Astrocyte (in vitro differentiated cells and primary cell): ENCODE measurements at regions not wholly inside any gene's neighbourhood (a gene's known extent, or its start where the extent isn't known, plus 50 kb on each side); places are given as distances from the start of the nearest gene placed in this dataset.

Source experiments
- DNase-seq: peaks from one replicate; pipeline ENCODE4 v3.0.0-alpha.2; 2010; ENCODE audit warnings: low read depth
- FAIRE-seq: peaks from 2 replicates; lab custom pipeline; 2011; peaks lifted over from hg19 to GRCh38; lab: Jason Lieb, UNC
- H2AFZ ChIP-seq: 2 replicates; pipeline ENCODE4 v1.6.0; 2012; ENCODE audit warnings: low read depth, low read length, inconsistent platforms
- H3K27ac ChIP-seq: 2 replicates; pipeline ENCODE4 v1.5.1; 2011; ENCODE audit warnings: low read depth, low read length, inconsistent platforms
- H3K27me3 ChIP-seq: 2 replicates; pipeline ENCODE4 v1.6.0; 2011; ENCODE audit warnings: low read length, inconsistent platforms; ENCODE audit not compliant: insufficient read depth
- H3K36me3 ChIP-seq: 2 replicates; pipeline ENCODE4 v1.5.1; 2011; ENCODE audit warnings: low read length, inconsistent platforms; ENCODE audit not compliant: insufficient read depth
- H3K4me1 ChIP-seq: 2 replicates; pipeline ENCODE4 v1.5.1; 2011; ENCODE audit warnings: low read length, inconsistent platforms; ENCODE audit not compliant: insufficient read depth
- H3K4me2 ChIP-seq: 2 replicates; pipeline ENCODE4 v1.6.0; 2012; ENCODE audit warnings: low read length, inconsistent platforms
- H3K4me3 ChIP-seq: 2 replicates; pipeline ENCODE4 v1.5.1; 2011; ENCODE audit warnings: low read depth, mild to moderate bottlenecking, low read length, inconsistent platforms; ENCODE audit not compliant: insufficient read depth
- H3K79me2 ChIP-seq: 2 replicates; pipeline ENCODE4 v1.6.0; 2012; ENCODE audit warnings: mild to moderate bottlenecking, low read length, inconsistent platforms; ENCODE audit not compliant: insufficient read depth
- H3K9ac ChIP-seq: 2 replicates; pipeline ENCODE4 v1.6.0; 2012; ENCODE audit warnings: mild to moderate bottlenecking, low read length, inconsistent platforms
- H3K9me3 ChIP-seq: 2 replicates; pipeline ENCODE4 v1.5.1; 2012; ENCODE audit warnings: low read depth, mild to moderate bottlenecking, low read length, inconsistent platforms; ENCODE audit not compliant: insufficient read depth
- H4K20me1 ChIP-seq: 2 replicates; pipeline ENCODE4 v1.6.0; 2012; ENCODE audit warnings: low read length, inconsistent platforms; ENCODE audit not compliant: insufficient read depth
- H3K27ac Mint-ChIP-seq: one replicate; pipeline ENCODE4 v1.8.0; 2021; ENCODE audit warnings: mild to moderate bottlenecking, mixed read lengths; ENCODE audit not compliant: unreplicated experiment
- H3K27me3 Mint-ChIP-seq: one replicate; pipeline ENCODE4 v1.8.0; 2021; ENCODE audit warnings: low read depth, mixed read lengths; ENCODE audit not compliant: unreplicated experiment
- H3K36me3 Mint-ChIP-seq: one replicate; pipeline ENCODE4 v1.8.0; 2021; ENCODE audit warnings: low read depth, mixed read lengths; ENCODE audit not compliant: unreplicated experiment
- H3K4me1 Mint-ChIP-seq: one replicate; pipeline ENCODE4 v1.8.0; 2021; ENCODE audit warnings: low read depth, mixed read lengths; ENCODE audit not compliant: unreplicated experiment
- H3K4me3 Mint-ChIP-seq: one replicate; pipeline ENCODE4 v1.8.0; 2021; ENCODE audit warnings: mild to moderate bottlenecking, moderate library complexity, mixed read lengths; ENCODE audit not compliant: unreplicated experiment
- H3K9me3 Mint-ChIP-seq: one replicate; pipeline ENCODE4 v1.8.0; 2021; ENCODE audit warnings: mild to moderate bottlenecking, mixed read lengths; ENCODE audit not compliant: unreplicated experiment
- CTCF ChIP-seq: IDR thresholded peaks from 2 replicates; pipeline ENCODE4 v1.5.1; 2011; ENCODE audit warnings: low read depth, mild to moderate bottlenecking, inconsistent platforms, low read length, moderate library complexity; ENCODE audit not compliant: insufficient read depth
- EZH2 ChIP-seq: IDR thresholded peaks from 2 replicates; pipeline ENCODE4 v1.6.1; 2012; ENCODE audit warnings: mild to moderate bottlenecking, low read length, inconsistent platforms; ENCODE audit not compliant: insufficient read depth

- Histone ChIP-seq H4K20me1 (no peaks in the 10 kb centered on the region), H3K9me3 (peaks cover 3% of the 10 kb centered on the region), H2AFZ (no peak overlapping the region), H3K4me3 (no peak overlapping the region), H3K4me2 (no peak overlapping the region), H3K27ac (no peak overlapping the region), H3K36me3 (no peaks in the 10 kb centered on the region), H3K27me3 (no peaks in the 10 kb centered on the region), H3K79me2 (no peaks in the 10 kb centered on the region), H3K4me1 (peaks cover 15% of the 10 kb centered on the region), H3K9ac (no peak overlapping the region)
- H3K27ac Mint-ChIP-seq: no peak overlapping the region
- TF ChIP-seq CTCF: no peak
- no peaks in the 10 kb centered on the region for H3K9me3 Mint-ChIP-seq
- no peak overlapping the region for H3K4me3 Mint-ChIP-seq
- no peak for DNase-seq
- H3K27me3 Mint-ChIP-seq: no peaks in the 10 kb centered on the region
- FAIRE-seq: no peak
- H3K36me3 Mint-ChIP-seq: no peaks in the 10 kb centered on the region
- peaks cover 25% of the 10 kb centered on the region for H3K4me1 Mint-ChIP-seq
Measured at GRCh38 chr3:177622982-177623617, 425.8 kb upstream of the TBL1XR1 start.

DNA sequence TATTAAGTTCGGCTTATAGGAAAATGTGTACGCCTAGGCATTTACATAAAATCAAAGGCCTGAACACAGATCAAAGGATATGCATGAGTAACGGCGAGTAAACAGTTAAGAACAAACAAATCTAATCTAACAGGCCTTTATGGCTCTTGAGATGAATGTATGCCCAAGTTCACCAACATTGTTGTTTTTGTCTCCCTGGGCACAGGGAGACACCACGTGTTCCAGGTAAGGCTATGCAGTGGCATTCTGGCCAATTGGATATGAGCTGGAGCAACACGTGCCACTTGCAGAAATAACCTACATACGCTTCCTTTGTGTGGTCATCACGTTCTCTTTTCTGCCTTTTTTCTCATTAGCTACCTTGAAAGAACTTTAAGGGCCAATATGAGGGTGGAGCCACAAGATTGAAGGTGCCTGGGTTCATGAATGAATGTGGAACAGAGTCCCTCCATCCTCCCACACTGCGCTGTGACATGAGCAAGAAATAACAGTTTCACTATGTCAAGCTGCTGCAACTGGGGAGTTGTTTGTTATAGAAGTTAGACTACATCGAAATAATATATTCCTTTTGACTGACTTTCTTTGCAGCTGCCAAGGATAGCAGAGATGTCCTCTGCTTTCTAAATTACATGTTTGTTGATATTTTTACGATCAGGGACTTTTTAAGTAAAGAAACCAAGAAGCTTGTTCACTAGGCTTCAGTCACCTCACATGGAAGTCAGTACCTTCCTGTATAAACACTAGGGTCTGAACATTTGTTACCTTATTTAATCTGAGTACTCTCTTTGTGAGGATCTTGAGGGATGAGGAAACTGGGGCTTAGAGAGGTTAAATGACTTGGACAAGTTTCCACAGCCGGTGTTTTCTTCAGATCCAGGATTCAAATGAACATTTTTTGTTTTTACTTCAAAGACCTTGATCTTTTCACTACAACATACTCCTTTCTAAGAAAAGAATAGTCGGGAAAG is 427.5 kb upstream of the TBL1XR1 start:
- FAIRE-seq (no peak), DNase-seq (no peak)
- no peaks in the 10 kb centered on the region for H3K4me1 ChIP-seq
- TF ChIP-seq CTCF (no peak), EZH2 (no peak)
- H3K9me3 Mint-ChIP-seq: peaks cover 2% of the 10 kb centered on the region
- H3K4me3 ChIP-seq: no peak overlapping the region
- H3K4me3 Mint-ChIP-seq: no peak overlapping the region
- no peak overlapping the region for H3K27ac Mint-ChIP-seq
- no peak overlapping the region for H3K4me2 ChIP-seq
- H3K4me1 Mint-ChIP-seq: peaks cover 25% of the 10 kb centered on the region
- H3K27me3 Mint-ChIP-seq: no peaks in the 10 kb centered on the region
- H3K79me2 ChIP-seq: no peaks in the 10 kb centered on the region
- H4K20me1 ChIP-seq: no peaks in the 10 kb centered on the region
- H2AFZ ChIP-seq: no peak overlapping the region
- H3K9me3 ChIP-seq: peaks cover 3% of the 10 kb centered on the region
- no peak overlapping the region for H3K27ac ChIP-seq
- no peaks in the 10 kb centered on the region for H3K36me3 Mint-ChIP-seq
- H3K36me3 ChIP-seq: no peaks in the 10 kb centered on the region
- H3K27me3 ChIP-seq: no peaks in the 10 kb centered on the region
- H3K9ac ChIP-seq: no peak overlapping the region
